T-helper 1 cell (primary cell): ENCODE measurements at regions not wholly inside any gene's neighbourhood (a gene's known extent, or its start where the extent isn't known, plus 50 kb on each side); places are given as distances from the start of the nearest gene placed in this dataset.
"Not testable (repeated sequence)": the region's sequence is repeated elsewhere in the genome, so short reads cannot be mapped to it uniquely, and the experiment has no call there.

Experiments
- DNase-seq, 5 donors: peaks; one replicate each; pipeline ENCODE4 v3.0.0-alpha.2; 2012 to 2020

- no peak for DNase-seq
Measured at GRCh38 chr6:97456070-97456469, 173.1 kb upstream of the MMS22L start.

DNA sequence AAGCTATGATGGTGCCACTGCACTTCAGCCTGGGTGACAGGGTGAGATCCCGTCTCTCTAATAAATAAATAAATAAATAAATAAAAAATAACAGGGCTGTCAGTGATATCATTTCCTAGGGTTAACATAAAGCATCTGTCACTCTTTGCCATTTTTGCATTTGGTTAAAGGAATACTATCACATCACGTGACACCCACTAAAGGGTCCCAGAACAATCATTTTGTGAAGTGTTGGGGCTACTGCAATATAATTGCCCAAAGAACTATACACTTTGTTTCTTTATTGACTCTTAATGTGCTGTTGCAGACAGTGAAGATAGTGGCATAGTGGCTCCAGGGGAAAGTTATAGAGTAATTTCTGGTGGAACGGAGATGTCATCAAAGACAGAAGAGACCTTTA is 176.5 kb upstream of the MMS22L start:
- DNase-seq: no peak

DNA sequence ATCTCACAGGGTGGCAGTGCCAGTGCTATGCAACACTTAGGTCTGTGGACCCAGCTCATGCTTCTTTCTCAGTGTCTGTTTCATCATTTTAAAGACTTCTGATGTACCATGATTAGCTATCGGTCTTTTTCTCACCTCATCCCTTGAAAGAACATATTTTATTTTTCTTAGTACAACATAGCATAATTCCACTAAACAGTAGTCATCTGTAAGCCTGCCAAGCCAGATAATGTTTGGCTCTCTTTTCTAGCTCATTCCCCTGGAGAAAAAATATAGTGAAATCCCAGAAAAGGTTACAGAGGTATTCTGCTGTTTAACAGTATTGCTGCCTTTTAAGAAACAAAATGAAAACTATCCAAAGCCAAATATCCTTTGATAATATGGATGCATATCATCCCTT is 177.0 kb upstream of the MMS22L start:
- DNase-seq: no peak

- no peak for DNase-seq
Measured at GRCh38 chr6:97460394-97461080, 177.5 kb upstream of the MMS22L start.

DNA sequence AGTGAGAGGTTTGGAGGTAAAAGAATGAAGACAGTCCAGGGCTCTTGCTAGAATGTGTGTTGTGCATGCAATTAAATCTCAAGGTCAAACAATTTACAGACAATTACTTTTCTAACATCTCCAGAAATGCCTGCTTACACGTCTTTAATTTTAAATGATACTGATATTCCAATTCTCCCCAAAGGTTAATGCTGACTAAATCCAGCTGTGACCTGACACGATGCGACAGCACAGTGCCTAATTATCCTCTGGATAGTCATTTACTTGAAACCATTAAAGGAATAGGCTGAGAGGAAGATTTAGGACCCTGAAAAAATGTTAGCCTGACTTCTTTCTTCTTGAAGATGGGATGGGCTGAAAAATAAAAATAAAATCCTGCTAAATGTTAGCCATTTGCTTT is 178.2 kb upstream of the MMS22L start:
- no peak for DNase-seq

- DNase-seq: no peak
Measured at GRCh38 chr6:97462031-97462430, 179.0 kb upstream of the MMS22L start.

DNA sequence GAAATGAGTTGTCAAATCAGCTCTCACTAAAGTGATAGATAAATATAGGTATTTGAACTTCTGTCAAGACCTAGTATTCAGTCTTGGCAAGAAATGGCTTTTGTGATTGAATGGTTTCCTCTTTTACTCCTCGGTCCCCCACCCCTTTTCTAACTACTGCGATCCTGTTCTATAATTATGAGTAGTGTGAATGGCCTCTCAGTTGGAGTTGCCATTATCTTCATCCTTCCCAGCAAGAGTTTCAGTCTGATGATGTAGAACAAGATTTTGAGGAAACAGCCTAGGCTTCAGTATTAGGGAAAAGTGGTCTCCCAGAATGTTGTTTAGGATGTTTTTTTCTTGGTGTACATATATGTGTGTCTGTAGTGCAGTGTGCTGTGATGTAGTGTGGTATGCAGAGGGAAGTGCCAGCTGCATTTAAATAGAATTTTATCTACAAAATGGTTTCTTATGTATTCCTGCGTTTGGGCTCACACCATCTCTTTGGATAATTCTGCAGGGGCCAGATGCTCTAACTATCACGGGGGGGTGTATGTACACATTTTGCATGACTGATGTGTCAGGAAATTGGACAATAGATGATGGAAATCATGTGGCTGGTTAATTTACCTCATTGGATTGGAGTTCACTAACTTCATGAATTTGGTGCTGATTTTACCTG is 180.1 kb upstream of the MMS22L start:
- no peak for DNase-seq

GRCh38 chr6:97465877-97466561 is 183.0 kb upstream of the MMS22L start:
- DNase-seq: no peak

- DNase-seq: no peak
Measured at GRCh38 chr6:97468981-97469380, 186.0 kb upstream of the MMS22L start.

- DNase-seq: no peak
Measured at GRCh38 chr6:97469451-97469850, 186.4 kb upstream of the MMS22L start.

- DNase-seq: no peak
Measured at GRCh38 chr6:97470322-97470721, 187.3 kb upstream of the MMS22L start.

- DNase-seq: no peak
Measured at GRCh38 chr6:97473979-97474378, 191.0 kb upstream of the MMS22L start.

- peak; percentile 9 to 49 (median 33) for DNase-seq
Measured at GRCh38 chr6:97497713-97498331, 214.8 kb upstream of the MMS22L start.

DNA sequence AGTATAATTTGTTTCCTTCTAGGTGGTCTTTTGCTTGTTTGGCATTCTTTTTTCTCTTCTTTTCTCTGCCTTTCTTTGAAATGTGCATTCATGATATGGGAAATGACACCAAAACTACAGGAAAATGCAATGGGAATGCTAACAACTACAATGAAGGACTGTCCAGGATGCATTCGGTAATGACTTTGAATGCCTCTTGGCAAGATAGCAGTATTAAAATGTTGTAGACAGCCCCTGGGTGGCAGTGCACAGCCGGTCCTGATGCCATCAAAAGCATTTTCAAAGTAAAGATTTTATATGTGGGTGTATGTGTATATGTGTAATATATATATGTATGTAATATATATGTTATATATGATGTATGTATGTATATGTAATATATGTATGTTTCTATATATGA is 218.8 kb upstream of the MMS22L start:
- DNase-seq: no peak

GRCh38 chr6:97508646-97509045 is 225.6 kb upstream of the MMS22L start:
- no peak for DNase-seq

GRCh38 chr6:97513260-97513659 is 230.2 kb upstream of the MMS22L start:
- not testable (repeated sequence) for DNase-seq

- DNase-seq: no peak
Measured at GRCh38 chr6:97524811-97525210, 241.8 kb upstream of the MMS22L start.

DNA sequence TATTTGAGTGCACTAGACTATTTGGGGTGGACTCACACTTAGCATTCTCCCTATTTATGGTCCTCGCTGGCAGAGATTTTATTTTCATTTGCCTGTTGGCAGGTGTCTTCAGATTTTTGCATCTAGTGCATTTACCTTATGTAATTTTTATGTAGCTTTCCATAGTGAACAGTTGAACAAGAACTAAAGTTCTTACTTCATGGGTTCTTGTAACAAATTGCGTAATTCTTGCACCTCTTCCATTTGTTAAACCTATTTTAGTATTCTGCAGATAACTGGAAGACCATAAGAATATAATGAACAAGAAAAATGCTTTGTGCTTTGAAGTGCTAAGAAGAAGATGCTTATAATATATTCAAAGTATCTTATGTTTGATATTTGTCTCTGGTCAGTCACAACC is 252.8 kb upstream of the MMS22L start:
- DNase-seq: no peak

DNA sequence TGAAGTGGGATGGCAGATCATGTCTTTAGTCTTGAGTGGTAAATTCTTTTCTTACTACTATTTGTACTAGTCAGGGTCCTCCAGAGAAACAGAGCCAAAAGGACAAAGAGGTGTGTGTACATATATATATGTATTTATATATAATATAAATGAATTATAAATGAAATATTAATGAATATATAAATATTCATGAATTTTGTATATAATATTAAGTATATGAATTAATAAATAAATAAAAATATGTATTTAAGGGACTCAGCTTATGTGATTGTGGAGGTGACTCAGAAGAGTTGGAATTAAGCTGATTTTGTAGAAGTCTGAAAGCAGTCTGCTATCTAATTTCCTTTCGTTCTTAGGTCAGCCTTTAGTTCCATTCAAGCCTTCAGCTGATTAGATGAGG is 265.3 kb upstream of the MMS22L start:
- DNase-seq: no peak

GRCh38 chr6:97557355-97557754 is 274.3 kb upstream of the MMS22L start:
- no peak for DNase-seq

- DNase-seq: no peak
Measured at GRCh38 chr6:97563529-97563928, 280.5 kb upstream of the MMS22L start.

GRCh38 chr6:97572943-97573342 is 289.9 kb upstream of the MMS22L start:
- no peak for DNase-seq

- no peak for DNase-seq
Measured at GRCh38 chr6:97586344-97586743, 303.3 kb upstream of the MMS22L start.

DNA sequence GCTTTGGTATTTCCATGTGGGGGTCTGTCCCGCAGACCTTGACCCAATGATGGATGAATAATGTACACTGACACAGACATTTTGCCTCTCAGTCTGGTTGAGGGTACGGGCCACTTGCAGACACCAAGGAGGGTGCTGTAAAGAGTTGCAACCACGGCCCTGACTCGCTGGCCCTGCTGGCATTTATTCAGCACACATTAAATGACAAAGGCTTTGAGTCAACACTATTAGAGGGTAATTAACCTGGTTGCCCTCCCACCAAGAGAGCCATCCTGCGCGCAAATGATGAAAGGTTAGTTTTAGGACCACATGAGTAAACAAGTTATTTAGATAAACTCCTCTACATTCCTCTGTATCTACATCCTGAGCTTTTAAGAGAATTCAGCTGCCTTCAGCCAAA is 308.9 kb upstream of the MMS22L start:
- no peak for DNase-seq
